GM18870 (cell line): ENCODE measurements at regions not wholly inside any gene's neighbourhood (a gene's known extent, or its start where the extent isn't known, plus 50 kb on each side); places are given as distances from the start of the nearest gene placed in this dataset.
"Not testable (repeated sequence)": the region's sequence is repeated elsewhere in the genome, so short reads cannot be mapped to it uniquely, and the experiment has no call there.

ENCODE experiments used
- ATAC-seq: cut with Tn5 transposase; IDR thresholded peaks from one replicate; pipeline ENCODE4 v1.9.1; 2021; ENCODE audit warnings: moderate library complexity; ENCODE audit not compliant: unreplicated experiment

- no peak for ATAC-seq
These were observed 57.9 kb downstream of the GPR101 start for GRCh38 chrX:136975684-136976470.

- no peak for ATAC-seq
These were observed 65.8 kb downstream of the GPR101 start for GRCh38 chrX:136967966-136968365.

- ATAC-seq = no peak
These were observed 69.8 kb downstream of the GPR101 start for GRCh38 chrX:136963973-136964372.

- no peak for ATAC-seq
These were observed 72.1 kb downstream of the GPR101 start for GRCh38 chrX:136961594-136962135.

- no peak for ATAC-seq
These were observed 74.4 kb upstream of the RBMX start for GRCh38 chrX:136954930-136955329.

GRCh38 chrX:136953867-136954787 is 73.6 kb upstream of the RBMX start:
- peak; percentile 94 for ATAC-seq

- no peak for ATAC-seq
These were observed 69.7 kb upstream of the RBMX start for GRCh38 chrX:136950211-136950610.

- ATAC-seq = no peak
These were observed 61.1 kb upstream of the RBMX start for GRCh38 chrX:136941396-136942337.

GRCh38 chrX:136936183-136936549 is 55.6 kb upstream of the RBMX start:
- no peak for ATAC-seq

- ATAC-seq = not testable (repeated sequence)
These were observed 55.1 kb upstream of the RBMX start for GRCh38 chrX:136935533-136936182.

- not testable (repeated sequence) for ATAC-seq
These were observed 54.1 kb upstream of the RBMX start for GRCh38 chrX:136934652-136935051.

- ATAC-seq = no peak
These were observed 53.2 kb upstream of the RBMX start for GRCh38 chrX:136933611-136934145.

GRCh38 chrX:136931661-136932060 is 51.1 kb upstream of the RBMX start:
- no peak for ATAC-seq
